ENCODE measurements at regions not wholly inside any gene's neighbourhood (a gene's known extent, or its start where the extent isn't known, plus 50 kb on each side); places are given as distances from the start of the nearest gene placed in this dataset.
"Not testable (repeated sequence)": the region's sequence is repeated elsewhere in the genome, so short reads cannot be mapped to it uniquely, and the experiment has no call there.

- Histone ChIP-seq H3K9me3 (ENCODE audit: control insufficient read depth in 5 of 5, low read length in 5 of 5) (no peaks in the 10 kb centered on the region), H3K9ac (ENCODE audit: low read length in 5 of 5) (no peak overlapping the region), H3K4me3 (ENCODE audit: low read depth in 1 of 5, low read length in 5 of 5) (no peak overlapping the region), H3K4me1 (ENCODE audit: control insufficient read depth in 5 of 5, insufficient read depth in 5 of 5, low read length in 5 of 5) (no peaks in the 10 kb centered on the region), H3K27me3 (ENCODE audit: control insufficient read depth in 5 of 5, insufficient read depth in 4 of 5, low read length in 5 of 5) (no peaks in the 10 kb centered on the region), H3K36me3 (ENCODE audit: control insufficient read depth in 5 of 5, insufficient read depth in 5 of 5, low read length in 5 of 5) (no peaks in the 10 kb centered on the region), H3K27ac (ENCODE audit: low read depth, low read length) (no peak overlapping the region)
These were observed 1691.6 kb upstream of the LRRTM3 start for GRCh38 chr10:65234261-65234660.

DNA sequence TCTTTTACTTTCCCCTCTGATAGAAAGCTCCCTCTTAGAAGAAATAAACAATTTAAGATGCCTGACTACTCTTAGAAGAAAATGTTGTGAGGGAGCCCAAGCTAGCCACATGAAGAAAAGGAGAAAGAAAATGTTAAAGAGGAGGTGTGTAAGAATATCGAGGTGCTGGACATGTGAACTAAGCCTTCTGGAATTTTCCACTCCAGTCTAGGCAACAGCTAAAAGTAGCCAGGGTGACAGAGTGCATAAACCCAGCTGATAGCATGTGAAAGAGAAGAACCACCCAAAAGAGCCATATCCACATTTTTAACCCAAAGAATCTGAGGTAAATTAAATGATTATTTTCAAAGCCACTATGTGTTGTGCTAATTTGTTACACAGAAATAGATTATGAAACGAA is 1690.6 kb upstream of the LRRTM3 start:
- Histone ChIP-seq H3K9ac (ENCODE audit: low read length in 5 of 5) (no peak overlapping the region), H3K27ac (ENCODE audit: low read depth, low read length) (no peak overlapping the region), H3K4me1 (ENCODE audit: control insufficient read depth in 5 of 5, insufficient read depth in 5 of 5, low read length in 5 of 5) (no peaks in the 10 kb centered on the region), H3K27me3 (ENCODE audit: control insufficient read depth in 5 of 5, insufficient read depth in 4 of 5, low read length in 5 of 5) (no peaks in the 10 kb centered on the region), H3K9me3 (ENCODE audit: control insufficient read depth in 5 of 5, low read length in 5 of 5) (no peaks in the 10 kb centered on the region), H3K4me3 (ENCODE audit: low read depth in 1 of 5, low read length in 5 of 5) (no peak overlapping the region), H3K36me3 (ENCODE audit: control insufficient read depth in 5 of 5, insufficient read depth in 5 of 5, low read length in 5 of 5) (no peaks in the 10 kb centered on the region)

DNA sequence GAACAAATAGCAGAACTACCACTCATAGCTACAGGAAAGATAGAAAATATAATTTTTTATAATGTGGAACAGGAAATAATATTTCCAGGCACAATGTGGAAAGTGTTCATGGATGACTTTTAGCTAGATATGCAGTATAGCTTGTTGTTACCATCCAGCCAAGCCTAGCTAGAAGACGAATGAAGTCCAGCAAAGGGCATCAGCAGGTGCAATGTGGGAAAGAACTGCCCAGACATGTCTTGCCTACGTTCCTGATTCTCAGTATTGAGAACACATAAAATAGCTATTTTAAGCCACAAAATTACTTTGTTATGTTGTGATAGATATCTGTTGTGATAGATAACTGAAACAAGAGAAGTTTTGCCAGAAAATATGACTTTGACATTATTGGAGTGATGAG is 1690.0 kb upstream of the LRRTM3 start:
- Histone ChIP-seq H3K4me1 (ENCODE audit: control insufficient read depth in 5 of 5, insufficient read depth in 5 of 5, low read length in 5 of 5) (no peaks in the 10 kb centered on the region), H3K27ac (ENCODE audit: low read depth, low read length) (no peak overlapping the region), H3K4me3 (ENCODE audit: low read depth in 1 of 5, low read length in 5 of 5) (no peak overlapping the region), H3K27me3 (ENCODE audit: control insufficient read depth in 5 of 5, insufficient read depth in 4 of 5, low read length in 5 of 5) (no peaks in the 10 kb centered on the region), H3K9me3 (ENCODE audit: control insufficient read depth in 5 of 5, low read length in 5 of 5) (no peaks in the 10 kb centered on the region), H3K9ac (ENCODE audit: low read length in 5 of 5) (no peak overlapping the region), H3K36me3 (ENCODE audit: control insufficient read depth in 5 of 5, insufficient read depth in 5 of 5, low read length in 5 of 5) (no peaks in the 10 kb centered on the region)

- Histone ChIP-seq H3K27me3 (ENCODE audit: control insufficient read depth in 5 of 5, insufficient read depth in 4 of 5, low read length in 5 of 5) (no peaks in the 10 kb centered on the region), H3K9ac (ENCODE audit: low read length in 5 of 5) (no peak overlapping the region), H3K4me1 (ENCODE audit: control insufficient read depth in 5 of 5, insufficient read depth in 5 of 5, low read length in 5 of 5) (no peaks in the 10 kb centered on the region), H3K36me3 (ENCODE audit: control insufficient read depth in 5 of 5, insufficient read depth in 5 of 5, low read length in 5 of 5) (no peaks in the 10 kb centered on the region), H3K4me3 (ENCODE audit: low read depth in 1 of 5, low read length in 5 of 5) (no peak overlapping the region), H3K9me3 (ENCODE audit: control insufficient read depth in 5 of 5, low read length in 5 of 5) (peaks cover 0 to 2% (median 0%) of the 10 kb centered on the region in 5 donors), H3K27ac (ENCODE audit: low read depth, low read length) (no peak overlapping the region)
These were observed 1660.3 kb upstream of the LRRTM3 start for GRCh38 chr10:65265451-65265954.

- not testable (repeated sequence) for H3K36me3 ChIP-seq (ENCODE audit: control insufficient read depth in 5 of 5, insufficient read depth in 5 of 5, low read length in 5 of 5); H3K4me3 ChIP-seq (ENCODE audit: low read depth in 1 of 5, low read length in 5 of 5); H3K27me3 ChIP-seq (ENCODE audit: control insufficient read depth in 5 of 5, insufficient read depth in 4 of 5, low read length in 5 of 5); H3K27ac ChIP-seq (ENCODE audit: low read depth, low read length); H3K9ac ChIP-seq (ENCODE audit: low read length in 5 of 5); H3K9me3 ChIP-seq (ENCODE audit: control insufficient read depth in 5 of 5, low read length in 5 of 5); H3K4me1 ChIP-seq (ENCODE audit: control insufficient read depth in 5 of 5, insufficient read depth in 5 of 5, low read length in 5 of 5)
These were observed 1656.3 kb upstream of the LRRTM3 start for GRCh38 chr10:65269551-65269950.

- Histone ChIP-seq H3K9me3 (ENCODE audit: control insufficient read depth in 5 of 5, low read length in 5 of 5) (no peaks in the 10 kb centered on the region), H3K9ac (ENCODE audit: low read length in 5 of 5) (no peak overlapping the region), H3K4me1 (ENCODE audit: control insufficient read depth in 5 of 5, insufficient read depth in 5 of 5, low read length in 5 of 5) (no peaks in the 10 kb centered on the region), H3K4me3 (ENCODE audit: low read depth in 1 of 5, low read length in 5 of 5) (no peak overlapping the region), H3K36me3 (ENCODE audit: control insufficient read depth in 5 of 5, insufficient read depth in 5 of 5, low read length in 5 of 5) (no peaks in the 10 kb centered on the region), H3K27ac (ENCODE audit: low read depth, low read length) (no peak overlapping the region), H3K27me3 (ENCODE audit: control insufficient read depth in 5 of 5, insufficient read depth in 4 of 5, low read length in 5 of 5) (no peaks in the 10 kb centered on the region)
These were observed 1654.9 kb upstream of the LRRTM3 start for GRCh38 chr10:65270969-65271368.

DNA sequence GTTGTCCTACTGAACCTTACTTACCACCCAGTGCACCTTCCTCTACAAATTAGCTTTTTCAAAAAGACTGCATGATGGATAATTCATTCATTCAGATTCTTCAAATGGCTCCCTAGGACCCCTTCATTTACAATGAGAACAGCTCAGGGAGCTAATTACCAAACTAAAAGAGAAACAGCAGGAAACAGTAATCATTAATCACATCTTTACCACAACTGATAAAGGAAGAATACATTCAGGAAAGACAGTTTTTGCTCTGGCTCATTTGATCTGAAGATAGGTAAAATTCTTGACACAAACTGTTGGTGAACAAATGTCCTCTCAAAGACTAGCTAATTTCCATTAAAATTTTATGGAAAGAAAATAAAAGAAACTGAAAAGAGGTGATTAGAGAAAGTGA is 1652.7 kb upstream of the LRRTM3 start:
- H3K27ac ChIP-seq (ENCODE audit: low read depth, low read length): no peak overlapping the region
- no peak overlapping the region for H3K9ac ChIP-seq (ENCODE audit: low read length in 5 of 5)
- H3K4me3 ChIP-seq (ENCODE audit: low read depth in 1 of 5, low read length in 5 of 5): no peak overlapping the region
- H3K9me3 ChIP-seq (ENCODE audit: control insufficient read depth in 5 of 5, low read length in 5 of 5): no peaks in the 10 kb centered on the region
- H3K36me3 ChIP-seq (ENCODE audit: control insufficient read depth in 5 of 5, insufficient read depth in 5 of 5, low read length in 5 of 5): no peaks in the 10 kb centered on the region
- no peaks in the 10 kb centered on the region for H3K4me1 ChIP-seq (ENCODE audit: control insufficient read depth in 5 of 5, insufficient read depth in 5 of 5, low read length in 5 of 5)
- no peaks in the 10 kb centered on the region for H3K27me3 ChIP-seq (ENCODE audit: control insufficient read depth in 5 of 5, insufficient read depth in 4 of 5, low read length in 5 of 5)

DNA sequence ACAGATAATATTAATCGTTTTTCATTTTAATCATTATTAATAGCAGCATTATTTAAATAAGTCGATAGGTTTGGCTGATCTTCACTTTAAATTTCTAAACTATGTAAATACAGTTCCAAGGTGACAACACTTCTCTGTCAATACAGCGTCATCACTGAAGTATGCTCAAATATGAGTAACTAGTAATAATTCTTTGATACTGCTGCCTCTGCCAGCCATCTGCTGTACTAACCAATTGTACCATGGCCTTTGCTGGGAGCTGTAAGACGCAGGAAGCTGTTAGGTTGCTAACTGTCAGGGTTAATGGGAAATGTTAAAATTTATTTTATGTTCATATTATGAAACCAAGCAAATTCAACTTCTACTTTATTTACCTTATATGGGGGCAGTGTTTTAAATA is 1650.5 kb upstream of the LRRTM3 start:
- no peaks in the 10 kb centered on the region for H3K4me1 ChIP-seq (ENCODE audit: control insufficient read depth in 5 of 5, insufficient read depth in 5 of 5, low read length in 5 of 5)
- H3K27ac ChIP-seq (ENCODE audit: low read depth, low read length): no peak overlapping the region
- H3K4me3 ChIP-seq (ENCODE audit: low read depth in 1 of 5, low read length in 5 of 5): no peak overlapping the region
- no peaks in the 10 kb centered on the region for H3K36me3 ChIP-seq (ENCODE audit: control insufficient read depth in 5 of 5, insufficient read depth in 5 of 5, low read length in 5 of 5)
- H3K9ac ChIP-seq (ENCODE audit: low read length in 5 of 5): no peak overlapping the region
- H3K9me3 ChIP-seq (ENCODE audit: control insufficient read depth in 5 of 5, low read length in 5 of 5): peaks cover 3 to 16% (median 7%) of the 10 kb centered on the region in 5 donors
- no peaks in the 10 kb centered on the region for H3K27me3 ChIP-seq (ENCODE audit: control insufficient read depth in 5 of 5, insufficient read depth in 4 of 5, low read length in 5 of 5)

DNA sequence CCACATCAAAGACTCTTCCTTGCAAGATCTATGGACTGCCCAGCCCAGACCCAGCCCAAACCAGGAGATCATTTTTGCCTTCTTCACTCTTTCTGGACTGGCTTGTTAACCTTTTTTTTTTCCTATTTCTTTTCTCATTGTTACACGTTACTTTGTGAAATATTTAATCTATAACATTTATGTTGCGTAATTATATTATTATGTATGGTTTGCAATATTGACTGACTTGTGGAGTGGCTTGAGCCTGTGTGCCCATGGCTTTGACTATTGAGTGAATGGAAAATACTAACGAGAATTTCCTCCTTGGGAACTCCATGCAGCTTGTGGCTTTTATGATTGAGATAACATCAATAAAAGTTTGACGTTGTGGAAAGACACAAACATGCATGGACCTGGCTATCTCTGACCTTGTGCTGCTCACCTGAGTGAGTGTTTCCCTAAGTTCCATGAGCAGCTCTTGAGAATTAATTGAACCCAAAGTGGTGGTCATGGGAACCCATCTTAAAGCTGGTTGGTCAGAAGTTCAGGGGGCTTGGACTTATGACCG is 1641.3 kb upstream of the LRRTM3 start:
- Histone ChIP-seq H3K27me3 (ENCODE audit: control insufficient read depth in 5 of 5, insufficient read depth in 4 of 5, low read length in 5 of 5) (no peaks in the 10 kb centered on the region), H3K4me1 (ENCODE audit: control insufficient read depth in 5 of 5, insufficient read depth in 5 of 5, low read length in 5 of 5) (no peaks in the 10 kb centered on the region), H3K9me3 (ENCODE audit: control insufficient read depth in 5 of 5, low read length in 5 of 5) (peaks cover 0 to 9% (median 6%) of the 10 kb centered on the region in 5 donors), H3K36me3 (ENCODE audit: control insufficient read depth in 5 of 5, insufficient read depth in 5 of 5, low read length in 5 of 5) (no peaks in the 10 kb centered on the region), H3K27ac (ENCODE audit: low read depth, low read length) (no peak overlapping the region), H3K9ac (ENCODE audit: low read length in 5 of 5) (no peak overlapping the region), H3K4me3 (ENCODE audit: low read depth in 1 of 5, low read length in 5 of 5) (no peak overlapping the region)

DNA sequence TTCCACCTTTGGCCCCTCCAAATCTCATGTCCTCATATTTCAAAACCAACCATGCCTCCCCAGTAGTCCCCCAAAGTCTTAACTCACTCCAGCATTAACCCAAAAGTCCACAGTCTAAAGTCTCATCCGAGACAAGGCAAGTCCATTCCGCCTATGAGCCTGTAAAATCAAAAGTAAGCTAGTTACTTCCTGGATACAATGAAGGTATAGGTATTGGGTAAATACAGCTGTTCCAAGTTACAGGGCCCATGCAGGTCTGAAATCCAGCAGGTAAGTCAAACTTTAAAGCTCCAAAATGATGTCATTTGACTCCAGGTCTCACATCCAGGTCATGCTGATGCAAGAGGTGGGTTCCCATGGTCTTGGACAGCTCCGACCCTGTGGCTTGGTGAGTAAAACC is 1640.1 kb upstream of the LRRTM3 start:
- not testable (repeated sequence) for H3K4me3 ChIP-seq (ENCODE audit: low read depth in 1 of 5, low read length in 5 of 5); H3K27me3 ChIP-seq (ENCODE audit: control insufficient read depth in 5 of 5, insufficient read depth in 4 of 5, low read length in 5 of 5); H3K4me1 ChIP-seq (ENCODE audit: control insufficient read depth in 5 of 5, insufficient read depth in 5 of 5, low read length in 5 of 5); H3K9me3 ChIP-seq (ENCODE audit: control insufficient read depth in 5 of 5, low read length in 5 of 5); H3K27ac ChIP-seq (ENCODE audit: low read depth, low read length); H3K36me3 ChIP-seq (ENCODE audit: control insufficient read depth in 5 of 5, insufficient read depth in 5 of 5, low read length in 5 of 5); H3K9ac ChIP-seq (ENCODE audit: low read length in 5 of 5)

DNA sequence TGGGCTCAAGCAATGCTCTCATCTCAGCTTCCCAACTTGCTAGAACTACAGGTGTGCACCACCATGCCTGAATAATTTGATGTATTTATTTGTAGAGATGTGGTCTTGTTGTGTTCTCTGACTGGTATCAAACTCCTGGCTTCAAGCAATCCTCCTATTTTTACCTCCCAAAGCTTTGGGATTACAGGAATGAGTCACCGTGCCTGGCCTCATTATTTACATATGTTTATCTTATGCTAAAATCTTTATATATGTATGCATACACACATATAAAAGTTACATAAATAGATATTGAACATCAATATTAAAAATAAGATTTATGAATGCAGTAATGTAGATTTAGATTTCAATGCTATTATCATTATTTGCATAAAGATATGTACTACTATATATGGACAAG is 1634.5 kb upstream of the LRRTM3 start:
- Histone ChIP-seq H3K9ac (ENCODE audit: low read length in 5 of 5) (no peak overlapping the region), H3K9me3 (ENCODE audit: control insufficient read depth in 5 of 5, low read length in 5 of 5) (no peaks in the 10 kb centered on the region), H3K4me3 (ENCODE audit: low read depth in 1 of 5, low read length in 5 of 5) (no peak overlapping the region), H3K4me1 (ENCODE audit: control insufficient read depth in 5 of 5, insufficient read depth in 5 of 5, low read length in 5 of 5) (no peaks in the 10 kb centered on the region), H3K27ac (ENCODE audit: low read depth, low read length) (no peak overlapping the region), H3K36me3 (ENCODE audit: control insufficient read depth in 5 of 5, insufficient read depth in 5 of 5, low read length in 5 of 5) (no peaks in the 10 kb centered on the region), H3K27me3 (ENCODE audit: control insufficient read depth in 5 of 5, insufficient read depth in 4 of 5, low read length in 5 of 5) (no peaks in the 10 kb centered on the region)
